ENCODE measurements at regions not wholly inside any gene's neighbourhood (a gene's known extent, or its start where the extent isn't known, plus 50 kb on each side); places are given as distances from the start of the nearest gene placed in this dataset.
"Not testable (repeated sequence)": the region's sequence is repeated elsewhere in the genome, so short reads cannot be mapped to it uniquely, and the experiment has no call there.

- POLR2A ChIA-PET = not testable (repeated sequence)
Measured at GRCh38 chr1:273772-274171, 177.7 kb downstream of the OR4F29 start.

GRCh38 chr1:267815-268214, 183.7 kb downstream of the OR4F29 start:
- peak; percentile 56 for DNase-seq (ENCODE audit: unreplicated experiment)
- H3K36me3 Mint-ChIP-seq (ENCODE audit: insufficient read depth, unreplicated experiment); BruUV-seq (replicated peaks); H3K9me3 Mint-ChIP-seq (ENCODE audit: unreplicated experiment); CTCF ChIA-PET; intact Hi-C loops (cut with micrococcal nuclease); H3K4me1 Mint-ChIP-seq (ENCODE audit: insufficient read depth, unreplicated experiment); H3K4me3 Mint-ChIP-seq (ENCODE audit: unreplicated experiment); H3K27me3 Mint-ChIP-seq (ENCODE audit: insufficient read depth, unreplicated experiment); POLR2A ChIA-PET; H3K27ac Mint-ChIP-seq (ENCODE audit: low read depth, unreplicated experiment): not testable (repeated sequence)
- TF ChIP-seq CTCF (IDR thresholded peaks at IDR 0.05; ENCODE audit: unreplicated experiment) = peak; percentile 78

More at GRCh38 chr1:273772-274171, 177.7 kb downstream of the OR4F29 start:
- H3K27ac Mint-ChIP-seq (ENCODE audit: low read depth, unreplicated experiment); intact Hi-C loops (cut with micrococcal nuclease); H3K27me3 Mint-ChIP-seq (ENCODE audit: insufficient read depth, unreplicated experiment); BruUV-seq (replicated peaks); H3K36me3 Mint-ChIP-seq (ENCODE audit: insufficient read depth, unreplicated experiment); DNase-seq (ENCODE audit: unreplicated experiment); H3K4me3 Mint-ChIP-seq (ENCODE audit: unreplicated experiment); CTCF ChIA-PET; H3K9me3 Mint-ChIP-seq (ENCODE audit: unreplicated experiment); H3K4me1 Mint-ChIP-seq (ENCODE audit: insufficient read depth, unreplicated experiment): not testable (repeated sequence)
